ENCODE measurements at regions not wholly inside any gene's neighbourhood (a gene's known extent, or its start where the extent isn't known, plus 50 kb on each side); places are given as distances from the start of the nearest gene placed in this dataset.

- TF ChIP-seq RNF2 (IDR thresholded peaks at IDR 0.05; ENCODE audit: borderline replicate concordance, low read depth, low read length, missing control alignments, poor library complexity, severe bottlenecking) (no peak), EZH2 (IDR thresholded peaks at IDR 0.05; ENCODE audit: low read depth, low read length, severe bottlenecking) (no peak), CHD7 (IDR thresholded peaks at IDR 0.05; ENCODE audit: insufficient replicate concordance, low read length) (no peak), RBBP5 (IDR thresholded peaks at IDR 0.05; ENCODE audit: borderline replicate concordance, low read depth, low read length) (no peak), ASH2L (IDR thresholded peaks at IDR 0.05; ENCODE audit: low read length) (no peak), E2F6 (IDR thresholded peaks at IDR 0.05) (no peak)
These were observed 198.9 kb downstream of the ACKR3 start (continued) for GRCh38 chr2:236768393-236769140.

All from H1 (cell line).